NB4 (cell line): ENCODE measurements at regions not wholly inside any gene's neighbourhood (a gene's known extent, or its start where the extent isn't known, plus 50 kb on each side); places are given as distances from the start of the nearest gene placed in this dataset.

Experiments used
- DNase-seq: peaks from one replicate; pipeline ENCODE4 v3.0.0; 2010; ENCODE audit warnings: low read depth
- H3K4me3 ChIP-seq: one replicate; pipeline ENCODE4 v1.5.1; 2011; ENCODE audit warnings: mild to moderate bottlenecking, low read depth, low read length, moderate library complexity
- CTCF ChIP-seq: IDR thresholded peaks from one replicate; pipeline ENCODE4 v1.5.1; 2012; ENCODE audit warnings: low read depth, low read length
- MAX ChIP-seq: IDR thresholded peaks from 2 replicates; pipeline ENCODE4 v1.6.1; 2011; ENCODE audit warnings: low read depth, low read length
- MYC ChIP-seq: IDR thresholded peaks from 2 replicates; pipeline ENCODE4 v1.6.1; 2011; ENCODE audit warnings: low read depth, low read length
- POLR2A ChIP-seq: IDR thresholded peaks from 2 replicates; pipeline ENCODE4 v1.6.1; 2011; ENCODE audit warnings: mild to moderate bottlenecking; ENCODE audit not compliant: insufficient read length; ENCODE audit errors: extremely low read depth

DNA sequence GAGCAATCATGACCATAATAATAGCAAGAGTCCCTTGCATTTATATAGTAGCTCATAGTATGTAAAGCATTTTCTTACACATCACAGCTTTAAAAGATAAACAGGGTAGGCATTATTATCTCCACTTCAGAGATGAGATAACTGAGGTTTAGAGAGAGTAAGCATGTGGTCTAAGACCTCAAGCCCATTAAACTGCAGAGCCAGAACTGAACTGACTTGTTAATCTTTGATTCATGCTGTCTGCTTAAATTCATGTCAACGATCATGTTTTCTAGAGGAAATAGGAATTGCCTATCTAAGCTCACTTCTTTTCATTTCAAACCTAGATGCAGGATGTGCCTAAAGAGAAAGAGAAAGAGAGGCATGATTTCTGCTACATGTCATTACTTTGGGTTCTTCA is 524.8 kb downstream of the PTPRC start:
- DNase-seq = no peak
- no peak overlapping the region for H3K4me3 ChIP-seq
- TF ChIP-seq CTCF (no peak), MAX (no peak), POLR2A (no peak), MYC (no peak)

DNA sequence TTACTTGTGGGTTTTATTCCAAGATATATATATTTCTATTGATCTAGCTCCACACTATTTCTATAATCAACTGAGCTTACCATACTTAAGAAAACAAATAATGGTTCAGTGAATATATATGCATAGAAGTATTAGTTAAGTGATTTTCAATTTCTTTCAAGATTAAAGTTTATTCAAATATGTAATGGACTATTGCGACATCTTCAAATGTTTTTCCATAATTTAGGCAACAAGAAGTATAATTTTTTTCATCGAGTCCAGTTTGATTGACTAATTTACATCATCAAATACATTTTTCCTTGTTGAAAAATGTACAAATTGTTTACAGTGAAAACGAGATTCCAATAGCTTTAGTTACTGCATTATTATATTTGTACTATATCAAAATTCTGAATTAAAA is 528.6 kb downstream of the PTPRC start:
- TF ChIP-seq MAX (no peak), MYC (no peak), CTCF (no peak), POLR2A (no peak)
- no peak for DNase-seq
- H3K4me3 ChIP-seq = no peak overlapping the region

DNA sequence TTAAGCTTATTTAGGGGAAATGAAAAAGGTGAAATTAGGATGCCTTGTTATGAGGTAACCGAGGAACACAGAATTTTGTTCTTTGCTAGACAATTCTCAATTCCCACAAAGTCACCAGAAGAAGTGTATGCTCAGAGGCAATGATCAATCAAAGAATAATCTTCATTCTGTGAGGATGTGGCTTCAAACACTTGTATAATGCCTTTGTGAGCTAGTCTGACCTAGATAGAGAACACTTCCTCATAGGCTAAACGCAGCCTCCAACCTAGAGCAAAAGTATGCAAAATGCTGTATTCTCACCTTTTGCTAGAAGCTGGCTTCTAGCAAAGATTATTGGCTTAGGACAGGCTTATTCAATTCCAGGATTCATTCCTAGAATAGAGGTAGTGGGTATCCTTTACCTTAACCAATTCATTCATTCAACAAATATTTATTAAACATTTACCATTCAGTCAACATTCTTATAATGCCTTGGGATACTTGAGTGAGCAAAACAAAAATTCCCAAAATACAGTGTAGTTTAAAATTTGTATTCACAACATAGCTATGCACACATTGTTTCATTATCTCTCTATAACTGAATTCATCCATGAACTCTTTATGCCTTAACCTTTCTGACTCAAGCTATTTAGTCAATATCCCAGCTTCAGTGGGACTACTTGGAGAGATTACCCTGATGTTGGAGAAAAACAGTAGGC is 530.2 kb downstream of the PTPRC start:
- no peak for DNase-seq
- no peak overlapping the region for H3K4me3 ChIP-seq
- no peak for TF ChIP-seq MYC
- no peak for TF ChIP-seq POLR2A
- no peak for TF ChIP-seq CTCF

GRCh38 chr1:199170711-199171110 is 531.9 kb downstream of the PTPRC start:
- TF ChIP-seq POLR2A (no peak), CTCF (no peak), MAX (no peak), MYC (no peak)
- DNase-seq = no peak
- no peak overlapping the region for H3K4me3 ChIP-seq

DNA sequence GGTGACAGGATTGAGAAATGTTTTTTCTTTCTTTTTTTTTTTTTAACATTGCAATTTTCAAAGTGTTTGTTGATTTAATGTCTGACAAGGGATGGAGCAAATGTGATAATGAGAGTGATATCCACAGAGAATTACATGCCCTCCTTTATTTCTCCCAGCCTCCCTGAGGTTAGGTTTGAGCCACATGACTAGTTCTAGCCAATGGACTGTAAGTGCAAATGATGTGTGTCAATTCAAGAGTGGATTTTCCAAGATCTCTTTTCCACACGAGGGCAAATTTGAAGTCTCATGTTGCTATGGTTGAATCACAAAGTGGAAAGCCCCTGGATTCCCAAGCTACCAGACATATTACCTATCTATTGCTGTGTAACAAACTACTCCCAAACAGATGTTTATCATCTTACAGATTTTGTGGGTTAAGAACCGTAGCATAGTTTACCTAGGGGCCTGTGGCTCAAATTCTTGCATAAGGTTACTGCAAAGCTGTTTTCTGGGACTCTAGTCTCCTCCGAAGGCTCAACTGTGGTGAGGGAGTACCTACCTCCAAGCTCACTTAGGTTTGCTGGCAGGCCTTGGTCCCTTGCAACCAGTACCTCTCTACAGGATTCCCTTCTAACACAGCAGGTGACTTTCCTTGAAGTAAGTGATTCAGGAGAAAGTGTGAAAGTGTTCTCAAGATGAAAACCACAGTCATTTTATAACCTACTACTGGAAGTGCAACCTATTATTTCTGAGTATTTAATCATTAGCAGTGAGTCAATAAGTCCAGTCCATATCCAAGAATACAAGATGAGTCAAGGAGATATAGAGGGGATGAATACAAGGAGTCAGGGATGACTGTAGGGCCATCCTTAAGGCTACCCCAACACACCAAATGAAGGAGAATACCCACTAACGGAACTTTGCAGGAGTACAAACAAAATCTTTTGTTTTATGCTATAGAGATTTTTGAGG is 533.6 kb downstream of the PTPRC start:
- no peak for DNase-seq
- TF ChIP-seq MAX (no peak), CTCF (no peak), MYC (no peak), POLR2A (no peak)
- H3K4me3 ChIP-seq = no peak overlapping the region
